Stomach (tissue), 8 donors: ENCODE measurements at regions not wholly inside any gene's neighbourhood (a gene's known extent, or its start where the extent isn't known, plus 50 kb on each side); places are given as distances from the start of the nearest gene placed in this dataset.
A peak's percentile ranks its signal among the peaks of the same experiment; 100 is the strongest.
"Not testable (repeated sequence)": the region's sequence is repeated elsewhere in the genome, so short reads cannot be mapped to it uniquely, and the experiment has no call there.

Experiments
- DNase-seq, 2 donors: peaks; one replicate each; pipeline versions ENCODE4 v3.0.0 to v3.0.0-alpha.2; 2013 to 2019
- H3K27ac ChIP-seq, 5 donors: fragments of 200-600 bp in 4 of 5; sonication (generic) in 4 of 5; one replicate each; pipeline ENCODE4 v1.5.1; 2013 to 2019; ENCODE audit warnings: mild to moderate bottlenecking in 1 of 5, moderate library complexity in 1 of 5
- H3K27me3 ChIP-seq, 3 donors: fragments of 200-600 bp; sonication (generic); one replicate each; pipeline ENCODE4 v1.5.1; 2017 to 2019; ENCODE audit warnings: mixed run types in 1 of 3
- H3K36me3 ChIP-seq, 4 donors: fragments of 200-600 bp; sonication (generic); 1 replicate in 3 of 4; 2 replicates in 1 of 4; pipeline ENCODE4 v1.5.1; 2016 to 2019
- H3K4me1 ChIP-seq, 4 donors: fragments of 200-600 bp; sonication (generic); one replicate each; pipeline ENCODE4 v1.5.1; 2016 to 2019
- H3K4me3 ChIP-seq, 4 donors: fragments of 200-600 bp; sonication (generic) in 3 of 4; one replicate each; pipeline ENCODE4 v1.5.1; 2016 to 2019; ENCODE audit warnings: mild to moderate bottlenecking in 1 of 4
- H3K9me3 ChIP-seq, 4 donors: fragments of 200-600 bp; sonication (generic); one replicate each; pipeline ENCODE4 v1.5.1; 2016 to 2019
- CTCF ChIP-seq, 7 experiments: fragments of 450-650 bp in 4 of 7; fragments of 200-600 bp in 3 of 7; sonication (generic) in 3 of 7; IDR thresholded peaks; one replicate each; pipeline ENCODE4 v1.5.1; 2016 to 2019; ENCODE audit warnings: antibody characterized with exemption in 7 of 7, control low read depth in 2 of 7, mild to moderate bottlenecking in 1 of 7
- EP300 ChIP-seq: sonication (generic); formaldehyde crosslinking; IDR thresholded peaks from one replicate; pipeline ENCODE4 v1.6.1; 2017; ENCODE audit warnings: antibody characterized with exemption
- POLR2A ChIP-seq, 4 donors: fragments of 450-650 bp; IDR thresholded peaks; one replicate each; pipeline ENCODE4 v1.6.1; 2016; ENCODE audit warnings: antibody characterized with exemption in 4 of 4, control low read depth in 2 of 4, mild to moderate bottlenecking in 1 of 4, moderate library complexity in 1 of 4
- POLR2AphosphoS5 ChIP-seq, 3 donors: sonication (generic); formaldehyde crosslinking; IDR thresholded peaks; one replicate each; pipeline ENCODE4 v1.6.1; 2016; ENCODE audit warnings: antibody characterized with exemption in 3 of 3
- WGBS, 5 donors: extraction: QIAGEN DNeasy Blood & Tissue Kit in 3 of 5; methylation state at CpG; one replicate each; pipeline versions ENCODE4 v1.1.5 to v1.1.7; 2013 to 2018; 5-methylcytosine and 5-hydroxymethylcytosine counted together
- intact Hi-C: fragments of 100-400 bp; cut with DNase I; formaldehyde crosslinking; loops from one replicate; pipeline ENCODE4 v1.15.1; 2023; ENCODE audit warnings: low total_unique reads
- donor health status: healthy with polysubstance abuse.
- donor health status: Bipolar disorder and iron deficiency.
- donor health status: healthy.

DNA sequence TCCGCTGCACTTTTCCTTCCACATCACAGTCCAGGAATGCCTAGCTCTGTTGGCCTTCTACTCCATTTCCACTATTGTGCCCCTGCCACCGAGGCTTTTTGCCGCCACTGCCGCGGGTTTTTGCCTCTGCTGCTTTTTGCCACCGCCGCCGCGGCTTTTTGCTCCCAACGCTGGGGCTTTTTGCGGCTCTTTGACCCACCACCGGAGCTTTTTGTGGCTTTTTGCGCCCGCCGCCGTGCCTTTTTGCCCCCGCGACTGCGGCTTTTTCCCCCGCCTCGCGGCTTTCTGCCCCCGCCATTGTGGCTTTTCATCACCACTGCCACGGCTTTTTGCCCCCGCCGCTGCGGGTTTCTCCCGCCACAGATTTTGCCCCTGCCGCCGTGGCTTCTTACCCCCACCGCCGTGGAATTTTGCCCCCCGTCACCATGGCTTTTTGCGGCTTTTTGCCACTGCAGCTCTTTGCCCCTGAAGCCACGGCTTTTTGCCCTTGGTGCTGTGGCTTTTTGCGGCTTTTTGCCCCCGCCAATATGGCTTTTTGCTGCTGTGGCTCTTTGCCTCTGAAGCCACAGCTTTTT, 2798.7 kb upstream of the TEKT4 start:
- Histone ChIP-seq H3K27ac (no peak overlapping the region), H3K4me3 (no peak overlapping the region), H3K27me3 (no peaks in the 10 kb centered on the region), H3K36me3 (no peaks in the 10 kb centered on the region), H3K4me1 (no peaks in the 10 kb centered on the region), H3K9me3 (peaks cover 0 to 31% (median 20%) of the 10 kb centered on the region in 4 donors)
- WGBS, 5 donors: 79 to 92% (median 88%) methylated on average over 30 to 37 of the region's 37 CpGs
- TF ChIP-seq EP300 (no peak), POLR2A (IDR thresholded peaks at IDR 0.05) (no peak), CTCF (IDR thresholded peaks at IDR 0.05) (no peak), POLR2AphosphoS5 (IDR thresholded peaks at IDR 0.05) (no peak)
- peak in 1 of 2 donors; percentile 23 for DNase-seq
- intact Hi-C loops: no loop called here

- H3K4me3 ChIP-seq: no peak overlapping the region
- no peaks in the 10 kb centered on the region for H3K4me1 ChIP-seq
- H3K9me3 ChIP-seq: peaks cover 0 to 31% (median 20%) of the 10 kb centered on the region in 4 donors
- no peaks in the 10 kb centered on the region for H3K36me3 ChIP-seq
- TF ChIP-seq POLR2A (IDR thresholded peaks at IDR 0.05) (no peak), POLR2AphosphoS5 (IDR thresholded peaks at IDR 0.05) (no peak), CTCF (IDR thresholded peaks at IDR 0.05) (no peak), EP300 (no peak)
- no peaks in the 10 kb centered on the region for H3K27me3 ChIP-seq
- intact Hi-C loops: no loop called here
- DNase-seq: peak in 1 of 2 donors; percentile 23
- WGBS, 5 donors: 92 to 96% (median 94%) methylated on average over 55 to 60 of the region's 60 CpGs
- no peak overlapping the region for H3K27ac ChIP-seq
Measured at GRCh38 chr2:92073036-92073814, 2798.0 kb upstream of the TEKT4 start.

DNA sequence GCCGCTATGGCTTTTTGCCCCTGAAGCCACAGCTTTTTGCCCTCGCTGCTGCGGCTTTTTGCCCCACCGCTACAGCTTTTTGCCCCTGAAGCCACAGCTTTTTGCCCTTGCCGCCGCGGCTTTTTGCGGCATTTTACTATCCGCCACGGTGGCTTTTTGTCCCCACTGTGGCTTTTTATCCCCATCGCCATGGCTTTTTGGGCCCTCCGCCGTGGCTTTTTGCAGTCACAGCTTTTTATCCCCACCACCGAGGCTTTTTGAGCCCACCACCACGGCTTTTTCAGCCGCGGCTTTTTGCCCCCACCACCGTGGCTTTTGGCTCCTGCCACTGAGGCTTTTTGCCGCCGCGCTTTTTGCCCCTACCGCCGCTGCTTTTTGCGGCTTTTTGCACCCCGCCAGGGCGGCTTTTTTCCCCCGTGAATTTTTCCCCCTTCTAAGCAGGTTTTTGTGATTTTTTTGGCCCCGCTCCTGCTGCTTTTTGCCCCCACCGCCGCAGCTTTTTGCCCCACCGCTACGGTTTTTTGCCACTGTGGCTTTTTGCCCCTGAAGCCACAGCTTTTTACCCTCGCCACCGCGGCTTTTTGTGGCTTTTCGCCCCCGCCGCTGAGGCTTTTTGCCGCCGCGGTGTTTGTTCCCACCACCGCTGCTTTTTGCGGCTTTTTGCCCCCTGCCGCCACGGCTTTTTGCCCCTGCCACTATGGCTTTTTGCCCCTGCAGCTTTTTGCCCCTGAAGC, 2797.2 kb upstream of the TEKT4 start:
- Histone ChIP-seq H3K4me3 (no peak overlapping the region), H3K9me3 (peaks cover 0 to 31% (median 20%) of the 10 kb centered on the region in 4 donors), H3K4me1 (no peaks in the 10 kb centered on the region), H3K36me3 (no peaks in the 10 kb centered on the region), H3K27me3 (no peaks in the 10 kb centered on the region), H3K27ac (no peak overlapping the region)
- peak in 1 of 2 donors; percentile 23 for DNase-seq
- TF ChIP-seq POLR2AphosphoS5 (IDR thresholded peaks at IDR 0.05) (no peak), POLR2A (IDR thresholded peaks at IDR 0.05) (no peak), EP300 (no peak), CTCF (IDR thresholded peaks at IDR 0.05) (no peak)
- intact Hi-C loops: no loop called here
- WGBS, 5 donors: 88 to 96% (median 92%) methylated on average over 45 of the region's 45 CpGs

DNA sequence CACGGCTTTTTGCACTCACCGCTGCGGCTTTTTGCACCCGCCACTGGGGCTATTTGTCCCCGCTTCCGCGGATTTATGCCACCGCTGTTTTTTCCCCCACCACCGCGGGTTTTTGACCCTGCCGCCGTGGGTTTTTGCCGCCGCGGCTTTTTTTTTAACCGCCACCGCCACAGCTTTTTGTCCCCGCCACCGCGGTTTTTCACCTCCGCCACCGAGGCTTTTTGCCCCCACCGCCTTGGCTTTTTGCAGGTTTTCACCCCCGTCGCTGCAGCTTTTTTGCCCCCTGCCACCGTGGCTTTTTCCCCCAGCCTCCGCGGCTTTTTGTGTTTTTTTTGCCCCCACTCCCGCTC, 2796.7 kb upstream of the TEKT4 start:
- no peaks in the 10 kb centered on the region for H3K27me3 ChIP-seq
- WGBS, 5 donors: 55 to 80% (median 70%) methylated on average over 26 to 29 of the region's 29 CpGs
- no peaks in the 10 kb centered on the region for H3K36me3 ChIP-seq
- H3K4me3 ChIP-seq: no peak overlapping the region
- DNase-seq: peak in 1 of 2 donors; percentile 24
- peaks cover 0 to 32% (median 21%) of the 10 kb centered on the region in 4 donors for H3K9me3 ChIP-seq
- intact Hi-C loops: no loop called here
- H3K4me1 ChIP-seq: no peaks in the 10 kb centered on the region
- no peak for TF ChIP-seq POLR2A (IDR thresholded peaks at IDR 0.05)
- no peak for TF ChIP-seq CTCF (IDR thresholded peaks at IDR 0.05)
- TF ChIP-seq POLR2AphosphoS5 (IDR thresholded peaks at IDR 0.05): no peak
- no peak for TF ChIP-seq EP300
- no peak overlapping the region for H3K27ac ChIP-seq

GRCh38 chr2:92075363-92075762, 2795.9 kb upstream of the TEKT4 start:
- H3K27me3 ChIP-seq, H3K36me3 ChIP-seq, DNase-seq, intact Hi-C loops, H3K4me1 ChIP-seq, H3K27ac ChIP-seq, H3K4me3 ChIP-seq: not testable (repeated sequence)
- H3K9me3 ChIP-seq: peaks cover 0 to 40% (median 24%) of the 10 kb centered on the region in 4 donors
- 78 to 89% (median 84%) methylated on average over 2 of the region's 2 CpGs for WGBS, 5 donors
